Endothelial cell of umbilical vein (primary cell): ENCODE measurements at regions not wholly inside any gene's neighbourhood (a gene's known extent, or its start where the extent isn't known, plus 50 kb on each side); places are given as distances from the start of the nearest gene placed in this dataset.

ENCODE experiments used
- BruUV-seq: library from RNA; stranded (reverse); fragments of 400-500 nt; replicated peaks from 2 replicates; lab custom pipeline; 2021; lab: Mats Ljungman, UMichigan
- CTCF ChIA-PET: fragments of 300-600, 350-600 bp; sonication (Branson Sonifier 250); formaldehyde crosslinking; loops from one replicate; lab custom pipeline; 2021; ENCODE audit warnings: antibody characterized with exemption, inconsistent platforms; lab: Charles Lee
- POLR2A ChIA-PET: fragments of 300-600, 350-600 bp; sonication (Branson Sonifier 250); formaldehyde crosslinking; loops from one replicate; lab custom pipeline; 2021; ENCODE audit warnings: antibody characterized with exemption, inconsistent platforms; lab: Charles Lee
- DNase-seq: peaks from one replicate; pipeline ENCODE4 v3.0.0-alpha.2; 2011; ENCODE audit warnings: low read depth, low spot score
- FAIRE-seq: peaks from 2 replicates; lab custom pipeline; 2011; peaks lifted over from hg19 to GRCh38; lab: Jason Lieb, UNC
- H2AFZ ChIP-seq: 2 replicates; pipeline ENCODE4 v1.6.0; 2012; ENCODE audit warnings: low read depth, low read length, control low read depth, inconsistent platforms
- H3K27ac ChIP-seq: 2 replicates; pipeline ENCODE4 v1.5.1; 2011; ENCODE audit warnings: low read depth, mild to moderate bottlenecking, control low read depth, low read length, moderate library complexity; ENCODE audit not compliant: insufficient read depth
- H3K27me3 ChIP-seq, 2 experiments: 2 replicates each; pipeline versions ENCODE4 v1.6.0 to v1.6.1; 2011; ENCODE audit warnings: low read length in 2 of 2, mixed read lengths in 1 of 2; ENCODE audit not compliant: control insufficient read depth in 2 of 2, insufficient read depth in 2 of 2
- H3K36me3 ChIP-seq, 2 experiments: 2 replicates in 1 of 2; 3 replicates in 1 of 2; pipeline ENCODE4 v1.5.1; 2011; ENCODE audit warnings: low read length in 2 of 2, mild to moderate bottlenecking in 1 of 2, moderate library complexity in 1 of 2; ENCODE audit not compliant: control insufficient read depth in 2 of 2, insufficient read depth in 2 of 2; ENCODE audit errors: extremely low read depth in 1 of 2
- H3K4me1 ChIP-seq: 3 replicates; pipeline ENCODE4 v1.5.1; 2011; ENCODE audit warnings: mild to moderate bottlenecking, low read length; ENCODE audit not compliant: control insufficient read depth, insufficient read depth; ENCODE audit errors: extremely low read depth
- H3K4me2 ChIP-seq: 2 replicates; pipeline ENCODE4 v1.6.1; 2011; ENCODE audit warnings: low read length, control low read depth, mixed read lengths; ENCODE audit not compliant: insufficient read depth
- H3K4me3 ChIP-seq, 3 experiments: fragments of 200-600 bp in 1 of 3; sonication (generic), shearing (Covaris generic) in 1 of 3; replicated peaks in 1 of 3; 2 replicates each; pipeline ENCODE4 v1.5.1; 2011 to 2016; ENCODE audit warnings: control low read depth in 3 of 3, low read length in 3 of 3, mild to moderate bottlenecking in 2 of 3, inconsistent platforms in 1 of 3, low read depth in 1 of 3, moderate library complexity in 1 of 3; ENCODE audit not compliant: insufficient read depth in 1 of 3
- H3K79me2 ChIP-seq: 2 replicates; pipeline ENCODE4 v1.6.0; 2012; ENCODE audit warnings: low read length, inconsistent platforms; ENCODE audit not compliant: control insufficient read depth, insufficient read depth
- H3K9ac ChIP-seq: replicated peaks from 2 replicates; pipeline ENCODE3; 2011; ENCODE audit warnings: low read length, control low read depth; ENCODE audit not compliant: insufficient read depth; ENCODE audit errors: extremely low read depth
- H3K9me1 ChIP-seq: replicated peaks from 3 replicates; pipeline ENCODE4 v1.6.0; 2011; ENCODE audit warnings: mild to moderate bottlenecking, low read length; ENCODE audit not compliant: control insufficient read depth, insufficient read depth; ENCODE audit errors: extremely low read depth
- H3K9me3 ChIP-seq: replicated peaks from 2 replicates; pipeline ENCODE4 v1.5.1; 2012; ENCODE audit warnings: low read length, inconsistent platforms; ENCODE audit not compliant: control insufficient read depth, insufficient read depth
- H4K20me1 ChIP-seq: replicated peaks from 2 replicates; pipeline ENCODE3; 2011; ENCODE audit warnings: mild to moderate bottlenecking, low read length; ENCODE audit not compliant: control insufficient read depth, insufficient read depth; ENCODE audit errors: extremely low read depth
- EZH2 ChIP-seq: IDR thresholded peaks from 2 replicates; pipeline ENCODE4 v1.6.1; 2012; ENCODE audit warnings: borderline replicate concordance, low read depth, mild to moderate bottlenecking, moderate library complexity, low read length, inconsistent platforms; ENCODE audit not compliant: severe bottlenecking
- FOS ChIP-seq: IDR thresholded peaks from 2 replicates; pipeline ENCODE4 v1.6.1; 2011; ENCODE audit warnings: mild to moderate bottlenecking, low read length, moderate library complexity, borderline replicate concordance; ENCODE audit not compliant: insufficient read depth
- GATA2 ChIP-seq: IDR thresholded peaks from 2 replicates; pipeline ENCODE4 v1.7.0; 2011; ENCODE audit warnings: low read depth, mild to moderate bottlenecking, moderate library complexity, mixed read lengths, low read length; ENCODE audit not compliant: insufficient read length, insufficient read depth
- JUN ChIP-seq: IDR thresholded peaks from 2 replicates; pipeline ENCODE4 v1.6.1; 2011; ENCODE audit warnings: borderline replicate concordance, low read depth; ENCODE audit not compliant: insufficient read length, insufficient read depth
- MYC ChIP-seq: IDR thresholded peaks from one replicate; pipeline ENCODE4 v1.6.1; 2011; ENCODE audit warnings: mild to moderate bottlenecking, low read depth, low read length
- POLR2A ChIP-seq: IDR thresholded peaks from 2 replicates; pipeline ENCODE4 v1.6.1; 2012; ENCODE audit warnings: low read depth, mild to moderate bottlenecking, control low read depth, low read length
- POLR2AphosphoS5 ChIP-seq: IDR thresholded peaks from 2 replicates; pipeline ENCODE4 v1.6.1; 2012; ENCODE audit warnings: low read depth, mild to moderate bottlenecking, control low read depth, low read length, moderate library complexity; ENCODE audit not compliant: insufficient read depth
- dilution Hi-C: fragments of 300-500 bp; cut with MboI; formaldehyde crosslinking; loops from one replicate; pipeline ENCODE4 v1.15.0; 2019; ENCODE audit warnings: low sequenced_read_pairs; ENCODE audit not compliant: extremely low pct_ligation_motif_present
- intact Hi-C: fragments of 100-400 bp; cut with micrococcal nuclease; formaldehyde crosslinking; loops from one replicate; pipeline ENCODE4 v1.10.0; 2022
- TF ChIP-seq, protein P1 (sequence below): IDR thresholded peaks from 2 replicates; pipeline ENCODE4 v1.6.1; 2011; ENCODE audit not compliant: insufficient read depth, insufficient read length
- TF ChIP-seq, protein P2 (sequence below), 2 donors: IDR thresholded peaks; 1 replicate in 1 of 2; 2 replicates in 1 of 2; pipeline ENCODE4 v1.5.1; 2011; ENCODE audit warnings: low read length in 2 of 2, mild to moderate bottlenecking in 2 of 2, moderate library complexity in 2 of 2, control low read depth in 1 of 2, inconsistent platforms in 1 of 2, low read depth in 1 of 2; ENCODE audit not compliant: insufficient read depth in 1 of 2; ENCODE audit errors: extremely low read depth in 1 of 2

DNA sequence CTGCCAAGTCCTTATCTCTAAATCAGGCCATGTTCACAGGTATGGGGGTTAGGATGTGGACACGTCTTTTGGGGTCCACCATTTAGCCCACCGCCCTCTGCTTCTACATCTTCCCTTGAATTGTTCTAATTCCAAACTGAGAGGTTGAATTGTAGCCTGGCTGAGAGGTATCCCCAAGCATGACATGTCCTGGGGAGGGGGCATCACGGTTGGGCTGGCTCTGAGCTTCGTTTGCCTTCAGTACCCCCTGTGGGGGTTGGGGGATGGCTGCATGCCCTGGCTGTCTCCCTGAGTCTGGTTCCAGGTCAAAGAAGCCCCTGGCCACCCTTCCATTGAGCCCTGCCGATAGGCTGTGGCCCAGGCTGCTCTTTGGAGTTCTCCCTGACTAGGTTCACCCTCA, 204.6 kb downstream of the GLRX3 start:
- dilution Hi-C loops (no loop called here), intact Hi-C loops (no loop called here)
- ChIA-PET POLR2A (no interaction called here), CTCF (no interaction called here)
- Histone ChIP-seq H3K9ac (no peak overlapping the region), H3K9me3 (peaks cover 2% of the 10 kb centered on the region), H3K36me3 (no peaks in the 10 kb centered on the region), H3K9me1 (no peaks in the 10 kb centered on the region), H3K4me1 (no peaks in the 10 kb centered on the region), H3K27ac (no peak overlapping the region), H3K79me2 (no peaks in the 10 kb centered on the region), H3K27me3 (no peaks in the 10 kb centered on the region), H3K4me2 (no peak overlapping the region), H3K4me3 (no peak overlapping the region), H2AFZ (no peak overlapping the region), H4K20me1 (no peaks in the 10 kb centered on the region)
- TF ChIP-seq JUN, result no peak
- no peak for TF ChIP-seq POLR2A
- TF ChIP-seq FOS, result no peak
- TF ChIP-seq, protein P1, sequence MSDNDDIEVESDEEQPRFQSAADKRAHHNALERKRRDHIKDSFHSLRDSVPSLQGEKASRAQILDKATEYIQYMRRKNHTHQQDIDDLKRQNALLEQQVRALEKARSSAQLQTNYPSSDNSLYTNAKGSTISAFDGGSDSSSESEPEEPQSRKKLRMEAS, result no peak
- no peak for TF ChIP-seq POLR2AphosphoS5
- TF ChIP-seq MYC, result no peak
- TF ChIP-seq EZH2, result no peak
- no peak for TF ChIP-seq GATA2
- TF ChIP-seq, protein P2, sequence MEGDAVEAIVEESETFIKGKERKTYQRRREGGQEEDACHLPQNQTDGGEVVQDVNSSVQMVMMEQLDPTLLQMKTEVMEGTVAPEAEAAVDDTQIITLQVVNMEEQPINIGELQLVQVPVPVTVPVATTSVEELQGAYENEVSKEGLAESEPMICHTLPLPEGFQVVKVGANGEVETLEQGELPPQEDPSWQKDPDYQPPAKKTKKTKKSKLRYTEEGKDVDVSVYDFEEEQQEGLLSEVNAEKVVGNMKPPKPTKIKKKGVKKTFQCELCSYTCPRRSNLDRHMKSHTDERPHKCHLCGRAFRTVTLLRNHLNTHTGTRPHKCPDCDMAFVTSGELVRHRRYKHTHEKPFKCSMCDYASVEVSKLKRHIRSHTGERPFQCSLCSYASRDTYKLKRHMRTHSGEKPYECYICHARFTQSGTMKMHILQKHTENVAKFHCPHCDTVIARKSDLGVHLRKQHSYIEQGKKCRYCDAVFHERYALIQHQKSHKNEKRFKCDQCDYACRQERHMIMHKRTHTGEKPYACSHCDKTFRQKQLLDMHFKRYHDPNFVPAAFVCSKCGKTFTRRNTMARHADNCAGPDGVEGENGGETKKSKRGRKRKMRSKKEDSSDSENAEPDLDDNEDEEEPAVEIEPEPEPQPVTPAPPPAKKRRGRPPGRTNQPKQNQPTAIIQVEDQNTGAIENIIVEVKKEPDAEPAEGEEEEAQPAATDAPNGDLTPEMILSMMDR (IDR thresholded peaks at IDR 0.05; ENCODE audit: extremely low read depth in 1 of 2, insufficient read depth in 1 of 2, low read depth in 1 of 2, low read length in 2 of 2), result no peak
- no peak for FAIRE-seq
- DNase-seq, result no peak
- no TSS peak for BruUV-seq
